Activated CD4-positive, alpha-beta T cell treated with anti-CD3 and anti-CD28 coated beads, Interleukin-2, amount 50 U/mL, for 4 hours (primary cell): ENCODE measurements at regions not wholly inside any gene's neighbourhood (a gene's known extent, or its start where the extent isn't known, plus 50 kb on each side); places are given as distances from the start of the nearest gene placed in this dataset.
"Not testable (repeated sequence)": the region's sequence is repeated elsewhere in the genome, so short reads cannot be mapped to it uniquely, and the experiment has no call there.

Source experiments
- DNase-seq, 2 experiments: peaks; one replicate each; pipeline ENCODE4 v3.0.0-alpha.2; 2020

DNA sequence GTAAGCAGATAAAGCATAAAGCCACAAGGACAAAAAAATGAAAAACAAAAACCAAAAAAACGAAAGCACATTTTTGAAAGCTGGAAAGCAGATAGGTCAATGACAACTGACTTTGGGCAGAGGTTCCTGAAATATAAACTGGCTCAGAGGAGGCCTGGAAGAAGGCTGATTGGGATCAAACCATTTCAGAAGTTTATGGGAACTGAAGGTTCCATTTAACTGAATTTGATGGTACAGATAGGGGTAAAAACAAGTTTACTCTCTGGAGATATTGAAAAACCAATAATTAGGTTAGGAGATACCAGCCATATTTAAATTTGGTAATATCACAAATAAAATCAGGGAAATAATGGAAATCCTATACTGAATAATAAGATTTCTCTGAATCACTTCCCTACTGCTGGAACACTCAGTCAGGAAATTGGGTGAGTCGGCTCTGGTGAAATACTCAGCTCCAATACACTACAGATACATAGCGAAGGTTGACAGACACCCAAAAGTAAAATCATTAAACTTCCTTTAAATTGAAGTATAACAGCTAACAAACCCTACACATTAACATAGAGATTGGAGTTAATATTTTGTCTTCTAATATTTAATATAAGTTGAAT lies 1584.3 kb downstream of the STIM2 start:
- DNase-seq: no peak

DNA sequence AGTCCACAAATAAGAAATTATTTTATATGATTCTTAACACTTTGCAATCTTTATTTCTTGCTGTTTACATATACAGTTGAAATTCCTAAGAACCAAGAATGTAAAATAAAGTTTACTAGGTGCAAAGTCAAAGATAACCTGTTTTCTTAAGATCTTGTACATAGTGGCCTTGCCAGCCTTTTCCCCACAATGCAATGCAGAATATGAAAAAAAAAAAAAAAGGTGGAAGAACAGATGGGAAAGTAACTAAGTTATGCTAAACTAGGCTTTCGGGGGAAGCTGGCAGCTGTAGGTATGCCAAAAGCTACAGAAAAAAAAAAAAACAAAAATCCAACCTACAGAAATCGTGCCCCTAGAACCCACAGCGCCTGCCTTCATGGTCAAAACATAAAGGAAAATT lies 1588.4 kb downstream of the STIM2 start:
- DNase-seq: no peak

DNA sequence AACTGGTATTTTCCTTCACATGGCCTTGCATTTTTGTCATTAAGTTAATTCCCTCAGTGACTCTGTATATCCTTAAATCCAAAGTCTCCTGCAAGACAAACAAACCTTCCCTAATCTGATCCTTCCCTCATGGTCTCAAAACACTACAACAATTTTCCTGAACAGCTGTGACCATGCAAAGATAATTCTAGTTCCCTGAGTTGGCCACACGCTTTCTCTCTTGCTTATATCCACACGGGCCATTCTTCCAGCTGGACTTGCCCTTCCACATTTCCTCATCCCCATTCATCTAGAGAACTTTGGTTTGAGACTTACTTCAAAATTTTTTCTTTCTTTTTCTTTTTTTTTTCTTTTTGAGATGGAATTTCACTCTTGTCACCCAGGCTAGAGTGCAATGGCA lies 1590.7 kb downstream of the STIM2 start:
- no peak for DNase-seq

DNA sequence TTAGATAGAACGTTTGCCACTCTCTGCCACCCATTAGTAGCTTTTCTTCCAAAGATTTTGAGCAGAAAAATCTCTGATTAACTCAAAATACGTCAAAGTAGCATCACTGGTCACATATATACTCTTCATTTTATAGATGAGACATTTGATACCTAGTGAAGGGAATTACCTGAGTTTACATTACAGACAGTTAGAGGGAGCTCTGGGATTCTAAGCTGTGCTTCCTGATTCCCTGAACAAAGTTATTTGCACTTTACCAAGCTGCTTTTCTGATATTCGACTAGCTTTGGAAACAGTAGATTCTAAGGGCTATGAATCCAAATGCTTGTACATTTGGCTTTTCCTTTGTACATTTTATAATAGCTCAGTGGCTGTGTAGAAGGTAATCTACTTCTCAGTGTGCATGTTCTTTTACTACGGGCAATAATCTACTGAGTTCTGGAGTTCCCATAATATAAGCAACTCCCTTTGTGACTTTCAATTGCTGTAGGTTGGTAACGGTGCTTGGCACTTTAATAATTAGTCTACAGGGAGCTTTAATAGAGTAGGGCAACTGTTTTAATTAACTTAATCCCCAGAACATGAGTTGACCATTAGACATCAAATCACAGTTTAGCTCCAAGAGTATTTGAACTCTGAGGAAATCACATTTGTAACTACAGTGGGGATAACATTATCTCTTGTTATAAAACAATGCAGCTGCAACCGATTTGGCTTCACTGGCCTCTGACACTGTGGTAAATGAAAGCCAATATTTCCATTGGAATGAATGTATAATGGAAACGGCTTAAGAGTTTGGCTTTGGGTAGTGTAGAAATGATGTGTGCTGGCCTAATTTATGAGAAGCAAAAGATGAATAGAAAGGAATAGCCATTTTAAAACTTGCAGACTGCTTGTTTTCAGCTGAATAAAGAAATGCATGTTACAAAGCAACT lies 1602.4 kb downstream of the STIM2 start:
- no peak for DNase-seq

DNA sequence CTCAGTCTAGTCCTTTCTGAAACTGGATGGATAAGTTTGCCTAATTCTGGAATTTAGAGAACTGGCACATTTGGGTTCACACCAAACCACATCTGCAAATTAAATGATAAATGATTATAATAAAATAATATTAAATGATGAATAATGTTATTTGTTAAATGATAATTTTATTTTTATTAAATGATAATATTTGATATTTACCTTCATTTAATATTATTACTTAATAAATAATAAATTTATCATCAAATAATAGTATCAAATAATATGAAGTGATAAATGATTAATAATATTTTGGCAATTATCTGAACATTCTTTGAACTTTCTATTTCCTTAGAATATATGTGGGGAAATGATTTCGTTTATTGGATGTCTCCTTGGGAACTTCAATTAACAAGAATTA lies 1604.2 kb downstream of the STIM2 start:
- no peak for DNase-seq

DNA sequence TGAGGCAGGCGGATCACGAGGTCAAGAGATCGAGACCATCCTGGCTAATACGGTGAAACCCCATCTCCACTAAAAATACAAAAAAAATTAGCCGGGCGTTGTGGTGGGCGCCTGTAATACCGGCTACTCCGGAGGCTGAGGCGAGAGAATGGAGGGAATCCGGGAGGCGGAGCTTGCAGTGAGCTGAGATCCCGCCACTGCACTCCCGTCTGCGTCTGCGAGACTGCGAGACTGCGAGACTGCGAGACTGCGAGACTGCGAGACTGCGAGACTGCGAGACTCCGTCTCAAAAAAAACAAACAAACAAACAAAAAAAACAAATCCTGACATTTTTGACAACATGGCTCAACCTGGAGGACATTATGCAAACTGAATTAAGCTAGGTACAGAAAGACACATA lies 1606.2 kb downstream of the STIM2 start:
- DNase-seq: not testable (repeated sequence)

DNA sequence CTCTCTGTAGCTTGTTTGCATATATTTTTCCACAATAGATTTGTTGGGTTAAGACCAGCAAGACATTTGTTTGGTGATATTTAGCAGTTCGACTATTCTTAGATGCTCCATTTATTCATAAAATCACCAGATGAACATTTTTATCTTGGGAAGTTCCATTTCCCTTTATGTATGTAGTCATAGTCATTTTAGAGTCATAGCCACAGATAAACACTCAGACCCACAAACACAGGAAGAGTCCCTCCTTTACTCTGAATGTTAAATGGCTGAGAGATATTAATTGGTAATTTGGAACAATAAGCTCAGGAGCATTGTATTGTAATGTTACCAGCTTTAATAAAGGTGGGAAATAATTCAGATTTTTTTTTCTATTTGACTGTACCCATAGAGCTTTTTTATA lies 1608.7 kb downstream of the STIM2 start:
- DNase-seq: no peak

DNA sequence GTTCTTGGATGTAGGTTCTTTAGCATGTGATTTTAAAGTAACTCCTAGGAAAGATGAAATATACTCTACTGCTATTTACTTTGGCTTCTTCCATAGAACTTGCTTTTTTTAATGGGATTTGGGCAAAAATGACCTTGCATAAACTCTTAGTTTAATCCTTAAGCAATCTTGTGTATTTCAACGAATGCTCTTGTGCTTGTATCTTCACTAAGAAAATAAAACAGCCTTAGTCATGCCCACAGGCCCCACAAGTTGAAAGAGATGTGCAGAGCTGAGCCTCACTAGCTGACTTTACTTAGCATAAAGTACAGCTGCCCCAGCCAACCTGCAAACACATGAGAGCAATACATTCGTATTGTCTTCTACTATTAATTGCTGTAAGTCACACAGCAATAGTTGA lies 1609.2 kb downstream of the STIM2 start:
- no peak for DNase-seq

DNA sequence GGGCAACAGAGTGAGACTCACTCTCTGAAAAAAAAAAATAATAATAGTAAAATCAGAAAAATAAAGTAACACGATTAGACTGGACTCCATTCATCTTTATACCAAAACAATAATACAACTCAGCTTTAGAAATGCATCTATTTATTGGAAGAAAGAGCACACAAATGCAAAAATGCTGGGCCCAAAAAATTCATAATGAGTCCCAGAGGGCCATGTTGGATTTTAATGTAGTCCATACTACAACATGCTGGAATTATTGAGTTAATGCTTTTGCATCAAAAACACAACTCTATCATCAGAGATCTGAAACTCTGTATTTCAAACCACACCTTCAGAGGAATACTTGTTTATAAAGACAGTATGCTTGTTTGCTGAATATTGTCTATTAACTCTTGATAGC lies 1614.7 kb downstream of the STIM2 start:
- no peak for DNase-seq

DNA sequence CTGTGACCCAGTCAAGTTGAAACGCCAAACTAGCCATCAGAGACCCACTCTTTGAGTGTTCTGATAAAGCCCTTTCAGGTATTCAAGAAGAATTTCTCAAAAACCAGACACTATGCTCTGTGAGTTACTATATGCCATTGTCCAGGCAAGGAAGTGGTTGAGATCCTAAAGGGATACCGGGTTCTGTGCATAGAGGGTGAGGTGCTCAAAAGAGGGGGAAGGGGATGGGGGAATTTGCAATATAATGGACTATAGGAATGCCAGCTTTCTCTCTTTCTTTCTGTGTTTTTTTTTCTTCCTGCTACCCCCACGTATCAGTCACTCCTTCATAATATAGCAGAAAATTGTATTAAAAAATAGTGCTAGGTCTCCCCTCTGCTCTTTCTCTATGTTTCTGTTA lies 1619.0 kb downstream of the STIM2 start:
- no peak for DNase-seq

DNA sequence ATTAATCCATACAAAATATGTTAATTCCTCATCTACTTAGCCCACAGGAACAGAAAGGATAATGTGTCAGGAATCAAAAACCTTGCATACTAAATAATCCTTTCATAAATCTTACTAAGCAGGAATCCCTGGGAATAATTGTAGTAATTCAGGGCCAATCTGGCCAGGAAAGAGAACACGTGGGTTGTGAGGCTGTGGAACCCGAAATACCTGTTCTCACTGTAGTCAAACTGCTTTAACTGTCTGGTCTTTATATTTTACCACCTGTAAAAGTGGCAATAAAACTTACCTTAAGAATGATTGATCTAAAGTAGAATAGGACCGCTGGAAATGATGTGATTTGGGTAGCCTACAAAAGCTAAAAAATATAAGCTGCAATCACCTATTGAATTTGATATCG lies 1620.9 kb downstream of the STIM2 start:
- no peak for DNase-seq

DNA sequence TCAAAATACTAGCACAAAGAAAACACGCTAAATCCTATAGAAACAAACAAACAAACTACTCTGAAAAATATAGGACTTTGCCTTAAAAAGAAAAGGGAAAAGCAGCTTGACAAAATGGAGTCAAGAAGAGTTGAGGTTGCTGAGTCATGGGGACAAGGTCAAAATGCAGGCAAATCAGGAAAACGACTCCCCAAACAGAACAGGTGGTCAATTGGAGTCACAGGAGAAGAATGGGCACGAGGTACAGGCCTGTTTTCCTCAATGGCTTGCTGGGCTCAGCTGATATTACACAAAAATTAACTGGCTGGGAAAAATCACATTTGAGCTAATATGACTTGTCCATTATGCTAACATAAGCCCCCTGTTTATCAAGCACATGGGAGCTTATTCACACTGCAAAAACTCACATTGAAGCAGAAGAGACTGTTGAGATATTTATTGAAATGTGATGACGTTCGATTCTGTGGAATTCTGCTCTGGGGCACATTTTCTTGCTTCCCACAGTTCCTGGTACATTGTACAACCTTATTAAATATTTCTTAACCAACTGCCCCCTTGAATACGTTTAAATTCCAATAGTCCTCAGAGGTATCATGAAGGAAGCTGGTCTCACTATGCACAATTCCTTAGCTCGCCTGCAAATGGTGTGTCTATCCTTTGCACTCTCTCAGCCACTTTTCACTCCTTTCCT lies 1622.1 kb downstream of the STIM2 start:
- DNase-seq: no peak

DNA sequence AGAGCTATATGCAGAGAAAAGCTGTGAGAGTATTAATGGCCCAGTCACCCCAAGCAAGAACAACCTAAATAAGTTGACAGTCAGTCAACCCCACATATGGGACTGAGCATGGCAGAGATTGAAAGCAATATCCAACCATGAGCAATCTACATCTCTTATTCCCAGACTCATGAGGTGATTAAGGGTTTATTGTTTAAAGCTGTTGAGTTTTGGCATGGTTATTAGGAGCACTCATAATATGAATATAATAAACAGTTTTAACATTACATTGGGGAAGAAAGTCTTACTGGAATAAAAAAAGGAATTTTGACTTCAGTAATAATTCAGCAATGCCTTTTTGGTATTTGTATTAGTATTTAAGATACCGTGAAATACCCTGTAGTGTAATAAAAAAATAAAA lies 1627.4 kb downstream of the STIM2 start:
- DNase-seq: no peak

DNA sequence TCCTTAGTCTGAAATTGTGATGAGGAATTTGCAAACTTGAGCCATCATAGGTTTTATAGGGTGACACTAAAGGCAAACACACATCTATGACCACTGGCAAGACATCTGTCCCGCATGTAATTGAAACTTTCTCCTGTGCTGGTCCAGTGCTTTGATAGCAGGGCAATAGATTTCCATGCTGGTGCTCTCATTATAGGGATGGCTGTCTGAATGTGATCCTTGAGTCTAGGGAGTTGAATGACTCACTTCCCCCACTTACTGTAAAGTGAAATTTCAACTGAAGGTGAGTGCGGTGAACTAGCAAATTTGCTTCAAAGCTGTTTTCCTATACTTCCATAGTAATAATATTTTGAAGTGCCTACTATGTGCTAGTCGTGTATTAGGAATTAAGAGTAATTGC lies 1630.0 kb downstream of the STIM2 start:
- DNase-seq: no peak

DNA sequence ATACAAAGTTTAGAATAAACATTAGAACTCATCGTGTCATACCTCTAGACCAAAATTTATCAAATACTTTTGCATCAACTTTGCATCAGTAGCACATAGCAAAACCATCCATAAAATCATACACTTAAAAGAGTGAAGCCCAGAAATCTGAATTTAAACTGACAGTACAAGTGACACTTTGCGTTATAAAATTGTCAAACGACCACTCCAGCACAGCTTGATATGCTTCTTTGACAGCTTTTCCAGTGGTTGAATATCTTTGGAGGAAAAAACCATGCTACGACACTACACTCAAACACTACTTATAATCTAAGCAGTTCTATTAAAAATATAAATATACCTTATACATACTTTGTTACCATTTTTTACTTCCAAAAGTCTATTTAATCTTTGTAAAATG lies 1644.4 kb downstream of the STIM2 start:
- no peak for DNase-seq

DNA sequence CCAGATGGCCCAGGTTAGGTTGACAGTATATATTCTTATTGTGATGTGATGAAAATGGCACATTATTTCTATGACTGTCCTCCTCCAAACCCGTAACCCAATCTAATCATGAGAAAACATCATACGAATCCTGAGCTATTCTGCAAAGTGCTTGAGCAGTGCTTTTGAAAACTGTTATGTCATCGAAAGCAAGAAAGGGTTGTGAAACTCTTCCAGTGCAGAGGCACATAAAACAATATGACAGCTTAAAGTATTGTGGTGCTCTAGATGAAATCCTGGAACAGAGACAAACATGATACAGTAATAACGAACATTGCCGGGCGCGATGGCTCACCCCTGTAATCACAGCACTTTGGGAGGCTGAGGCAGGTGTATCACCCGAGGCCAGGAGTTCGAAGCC lies 1648.0 kb downstream of the STIM2 start:
- DNase-seq: no peak

DNA sequence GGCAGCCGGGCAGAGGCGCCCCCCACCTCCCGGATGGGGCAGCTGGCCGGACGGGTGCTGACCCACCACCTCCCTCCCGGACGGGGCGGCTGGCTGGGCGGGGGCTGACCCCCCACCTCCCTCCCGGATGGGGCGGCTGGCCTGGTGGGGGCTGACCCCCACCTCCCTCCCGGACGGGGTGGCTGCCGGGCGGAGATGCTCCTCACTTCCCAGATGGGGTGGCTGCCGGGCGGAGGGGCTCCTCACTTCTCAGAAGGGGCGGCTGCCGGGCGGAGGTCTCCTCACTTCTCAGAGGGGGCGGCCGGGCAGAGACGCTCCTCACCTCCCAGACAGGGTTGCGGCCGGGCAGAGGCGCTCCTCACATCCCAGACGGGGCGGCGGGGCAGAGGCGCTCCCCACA lies 1654.1 kb downstream of the STIM2 start:
- not testable (repeated sequence) for DNase-seq

DNA sequence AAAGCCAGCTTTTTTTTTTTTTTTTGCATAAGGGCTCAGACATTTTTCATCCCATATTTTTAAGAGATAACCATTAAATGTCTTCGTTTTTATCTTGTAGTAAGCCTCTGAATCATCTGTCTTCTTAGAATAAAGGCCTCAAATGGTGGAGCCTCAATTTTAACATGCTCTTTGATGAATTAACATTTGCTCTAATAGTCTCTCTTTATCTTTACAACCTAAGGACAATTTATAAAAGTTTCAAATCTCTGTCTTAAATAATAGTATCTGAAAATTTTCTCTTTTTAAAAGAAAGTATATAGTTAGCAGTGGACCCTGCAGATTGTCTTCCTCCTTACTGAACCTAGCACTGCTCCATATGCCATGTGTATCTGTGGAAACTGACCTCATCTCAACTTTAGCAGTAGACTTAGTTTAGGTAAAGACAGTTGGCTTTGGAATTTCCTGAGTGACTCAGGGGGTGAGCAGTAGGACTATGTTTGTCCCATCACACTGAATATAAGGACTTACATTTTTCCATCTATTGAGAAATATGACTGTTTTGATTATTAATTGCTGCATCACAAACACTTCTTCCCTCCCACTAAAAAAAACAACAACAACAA lies 1658.0 kb downstream of the STIM2 start:
- DNase-seq: no peak

DNA sequence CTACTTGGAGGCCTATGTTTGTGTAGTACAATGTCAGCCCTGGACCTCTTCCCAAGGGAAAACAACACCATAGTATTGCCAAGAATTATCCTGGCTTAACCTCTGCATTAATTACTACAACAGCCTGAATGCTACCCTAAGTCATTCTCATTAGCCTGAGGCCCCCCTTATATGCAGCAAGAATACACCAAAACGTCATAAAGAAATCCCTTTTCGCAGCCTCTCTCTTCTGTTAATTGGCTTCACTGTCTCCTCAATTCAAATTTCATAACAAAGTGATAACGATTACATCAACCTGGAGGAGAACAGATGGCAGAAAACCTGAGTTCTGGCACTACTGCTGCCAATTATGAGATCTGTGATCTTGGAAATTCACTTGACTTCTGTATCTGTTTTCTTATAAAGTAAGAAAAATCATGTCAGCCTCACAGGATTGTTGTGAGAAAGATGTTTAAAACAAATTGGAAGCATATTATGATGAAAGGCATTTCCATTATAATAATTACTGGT lies 1663.1 kb downstream of the STIM2 start:
- no peak for DNase-seq

DNA sequence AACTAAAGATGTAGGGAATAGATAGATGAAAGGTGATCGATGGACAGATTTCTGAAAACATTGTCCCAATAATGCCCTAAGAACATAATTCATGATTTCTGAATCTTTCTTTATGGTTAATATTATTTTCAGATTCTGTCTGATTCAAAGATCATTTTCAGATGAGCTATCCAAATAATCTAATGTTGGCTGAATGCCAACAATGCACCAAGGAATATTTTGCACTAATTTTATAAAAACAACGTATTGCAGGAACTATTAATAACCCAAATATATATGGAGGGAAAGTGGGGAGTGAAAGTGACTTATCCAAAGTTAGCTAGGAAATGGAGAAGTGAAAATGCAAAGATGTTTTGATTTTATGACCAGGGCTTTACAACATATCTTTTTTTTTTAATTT lies 1675.5 kb downstream of the STIM2 start:
- DNase-seq: no peak

DNA sequence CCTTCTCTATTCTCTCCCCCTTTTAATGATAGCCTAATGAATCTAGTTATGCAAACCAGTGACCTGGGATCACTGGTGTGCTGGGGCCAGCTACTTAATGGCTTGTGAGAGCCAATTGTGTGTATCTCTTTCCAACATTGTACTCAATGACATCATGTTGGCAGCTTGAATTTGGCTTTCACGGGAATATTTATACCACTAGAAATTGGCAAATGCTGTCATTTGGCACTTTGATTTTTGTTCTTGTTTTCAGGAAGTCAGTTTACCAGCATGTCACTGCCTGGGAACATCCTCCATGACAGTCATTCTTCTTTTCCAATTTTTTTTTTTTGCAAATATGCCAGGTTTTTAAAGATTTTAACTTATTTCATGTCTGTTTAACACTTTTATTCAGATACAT lies 1685.3 kb downstream of the STIM2 start:
- DNase-seq: no peak

DNA sequence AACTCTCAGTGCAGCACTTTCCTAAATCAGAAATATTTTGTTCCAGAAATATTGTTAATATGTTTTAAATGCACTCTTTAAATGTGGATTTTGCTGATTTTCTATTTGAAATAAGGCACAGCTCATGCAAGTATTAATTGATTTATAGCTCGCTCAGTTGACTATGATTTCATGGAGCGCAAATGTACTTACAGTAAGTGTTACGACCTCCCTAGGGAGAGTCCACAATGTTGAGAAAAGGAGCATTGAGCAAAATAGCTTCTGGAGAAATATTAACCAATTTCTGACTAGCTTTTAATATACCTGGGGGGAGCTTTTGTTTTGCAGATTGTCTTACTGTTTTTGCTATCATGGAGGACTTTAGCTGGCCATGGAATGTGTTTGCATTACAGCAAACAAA lies 1687.5 kb downstream of the STIM2 start:
- no peak for DNase-seq

DNA sequence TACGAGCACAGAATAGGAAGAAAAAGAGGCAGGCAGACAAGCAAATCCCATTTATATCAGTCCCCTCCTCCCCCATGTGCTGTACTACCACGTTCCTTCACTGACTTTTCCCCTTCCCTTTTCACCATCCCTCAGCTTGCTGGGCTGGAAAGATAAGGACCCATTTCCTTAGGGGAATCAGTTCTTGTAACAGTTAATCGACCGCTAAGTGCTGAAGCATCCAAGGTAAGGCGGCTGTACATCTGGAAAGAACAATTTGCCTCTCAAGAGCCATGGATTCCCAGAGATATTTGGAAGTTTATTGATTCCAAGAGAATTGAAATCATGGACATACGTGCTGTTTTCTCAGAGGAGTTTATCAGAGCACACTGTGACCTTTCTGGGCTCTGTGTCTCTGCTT lies 1688.0 kb downstream of the STIM2 start:
- DNase-seq: no peak
